Tibial nerve (tissue), 3 donors: ENCODE measurements at regions not wholly inside any gene's neighbourhood (a gene's known extent, or its start where the extent isn't known, plus 50 kb on each side); places are given as distances from the start of the nearest gene placed in this dataset.

Experiments used
- POLR2A ChIP-seq, 2 donors: fragments of 450-650 bp; IDR thresholded peaks; one replicate each; pipeline ENCODE4 v1.6.1; 2017; ENCODE audit warnings: antibody characterized with exemption in 2 of 2, mild to moderate bottlenecking in 2 of 2, moderate library complexity in 2 of 2
- TF ChIP-seq, protein P1 (sequence below), 5 experiments: fragments of 200-600 bp in 3 of 5; fragments of 450-650 bp in 2 of 5; sonication (generic) in 3 of 5; IDR thresholded peaks; one replicate each; pipeline ENCODE4 v1.5.1; 2016 to 2019; ENCODE audit warnings: antibody characterized with exemption in 5 of 5, mild to moderate bottlenecking in 3 of 5, moderate library complexity in 2 of 5

DNA sequence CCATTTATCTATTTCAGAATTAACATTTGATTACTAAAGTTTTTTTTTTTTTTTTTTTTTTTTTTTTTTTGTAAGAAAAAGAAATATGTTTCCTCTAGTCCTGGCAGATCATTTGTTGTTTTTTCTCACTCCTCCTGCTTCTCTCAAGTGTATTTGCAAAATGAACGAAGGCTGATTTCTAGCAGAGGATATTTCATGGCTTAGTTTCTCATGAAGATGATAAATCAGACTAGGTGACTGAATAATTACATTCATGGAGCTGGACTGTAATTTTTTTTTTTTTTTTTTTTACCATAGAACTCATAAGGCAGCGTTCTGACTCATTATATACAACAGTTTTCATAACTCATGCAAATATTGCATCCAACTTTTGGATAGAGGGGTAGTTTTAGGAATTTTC, 332.5 kb upstream of the SEMA6D start:
- no peak for TF ChIP-seq POLR2A (IDR thresholded peaks at IDR 0.05)
- TF ChIP-seq, protein P1, sequence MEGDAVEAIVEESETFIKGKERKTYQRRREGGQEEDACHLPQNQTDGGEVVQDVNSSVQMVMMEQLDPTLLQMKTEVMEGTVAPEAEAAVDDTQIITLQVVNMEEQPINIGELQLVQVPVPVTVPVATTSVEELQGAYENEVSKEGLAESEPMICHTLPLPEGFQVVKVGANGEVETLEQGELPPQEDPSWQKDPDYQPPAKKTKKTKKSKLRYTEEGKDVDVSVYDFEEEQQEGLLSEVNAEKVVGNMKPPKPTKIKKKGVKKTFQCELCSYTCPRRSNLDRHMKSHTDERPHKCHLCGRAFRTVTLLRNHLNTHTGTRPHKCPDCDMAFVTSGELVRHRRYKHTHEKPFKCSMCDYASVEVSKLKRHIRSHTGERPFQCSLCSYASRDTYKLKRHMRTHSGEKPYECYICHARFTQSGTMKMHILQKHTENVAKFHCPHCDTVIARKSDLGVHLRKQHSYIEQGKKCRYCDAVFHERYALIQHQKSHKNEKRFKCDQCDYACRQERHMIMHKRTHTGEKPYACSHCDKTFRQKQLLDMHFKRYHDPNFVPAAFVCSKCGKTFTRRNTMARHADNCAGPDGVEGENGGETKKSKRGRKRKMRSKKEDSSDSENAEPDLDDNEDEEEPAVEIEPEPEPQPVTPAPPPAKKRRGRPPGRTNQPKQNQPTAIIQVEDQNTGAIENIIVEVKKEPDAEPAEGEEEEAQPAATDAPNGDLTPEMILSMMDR (IDR thresholded peaks at IDR 0.05), result no peak
